ENCODE measurements at regions not wholly inside any gene's neighbourhood (a gene's known extent, or its start where the extent isn't known, plus 50 kb on each side); places are given as distances from the start of the nearest gene placed in this dataset.

DNA sequence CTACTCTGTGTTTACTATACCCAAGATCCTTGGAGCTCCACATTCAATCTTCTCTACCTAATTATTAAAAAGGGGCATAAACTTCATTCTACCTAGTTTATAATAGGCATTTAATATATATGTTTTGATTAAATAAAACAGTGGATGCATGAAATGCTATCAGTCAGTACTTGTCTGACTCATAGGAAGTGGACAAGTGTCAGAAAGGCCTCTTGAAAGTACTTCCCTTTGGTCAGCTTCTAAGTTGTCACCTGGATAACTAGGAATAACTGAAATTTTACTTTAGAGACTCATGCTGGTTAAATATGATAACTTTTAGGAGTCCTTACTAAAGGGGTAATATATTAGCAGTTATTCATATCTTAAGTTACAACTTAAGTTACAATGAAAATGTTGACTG, 329.8 kb downstream of the KLF5 start:
- TF ChIP-seq, protein P1, sequence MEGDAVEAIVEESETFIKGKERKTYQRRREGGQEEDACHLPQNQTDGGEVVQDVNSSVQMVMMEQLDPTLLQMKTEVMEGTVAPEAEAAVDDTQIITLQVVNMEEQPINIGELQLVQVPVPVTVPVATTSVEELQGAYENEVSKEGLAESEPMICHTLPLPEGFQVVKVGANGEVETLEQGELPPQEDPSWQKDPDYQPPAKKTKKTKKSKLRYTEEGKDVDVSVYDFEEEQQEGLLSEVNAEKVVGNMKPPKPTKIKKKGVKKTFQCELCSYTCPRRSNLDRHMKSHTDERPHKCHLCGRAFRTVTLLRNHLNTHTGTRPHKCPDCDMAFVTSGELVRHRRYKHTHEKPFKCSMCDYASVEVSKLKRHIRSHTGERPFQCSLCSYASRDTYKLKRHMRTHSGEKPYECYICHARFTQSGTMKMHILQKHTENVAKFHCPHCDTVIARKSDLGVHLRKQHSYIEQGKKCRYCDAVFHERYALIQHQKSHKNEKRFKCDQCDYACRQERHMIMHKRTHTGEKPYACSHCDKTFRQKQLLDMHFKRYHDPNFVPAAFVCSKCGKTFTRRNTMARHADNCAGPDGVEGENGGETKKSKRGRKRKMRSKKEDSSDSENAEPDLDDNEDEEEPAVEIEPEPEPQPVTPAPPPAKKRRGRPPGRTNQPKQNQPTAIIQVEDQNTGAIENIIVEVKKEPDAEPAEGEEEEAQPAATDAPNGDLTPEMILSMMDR (IDR thresholded peaks at IDR 0.05): no peak
- TF ChIP-seq EP300 (IDR thresholded peaks at IDR 0.05) (no peak), POLR2A (IDR thresholded peaks at IDR 0.05) (no peak)

Measured in ovary (tissue), 3 donors.